MM.1S (cell line): ENCODE measurements at regions not wholly inside any gene's neighbourhood (a gene's known extent, or its start where the extent isn't known, plus 50 kb on each side); places are given as distances from the start of the nearest gene placed in this dataset.

Experiments used
- DNase-seq: peaks from one replicate; pipeline ENCODE4 v3.0.0-alpha.2; 2015
- H2AFZ ChIP-seq: fragments of 300-600 bp; sonication (generic); 2 replicates; pipeline ENCODE4 v1.6.0; 2016; ENCODE audit warnings: antibody characterized with exemption, low read length
- H3F3A ChIP-seq: fragments of 300-600 bp; sonication (generic); 2 replicates; pipeline ENCODE4 v1.6.1; 2016; ENCODE audit warnings: mild to moderate bottlenecking, antibody characterized with exemption, low read length, moderate library complexity, mixed read lengths; ENCODE audit not compliant: insufficient read depth
- H3K27ac ChIP-seq: fragments of 300-600 bp; sonication (generic); 2 replicates; pipeline ENCODE4 v1.5.1; 2016; ENCODE audit warnings: mild to moderate bottlenecking, low read length
- H3K27me3 ChIP-seq: fragments of 300-600 bp; sonication (generic); replicated peaks from 2 replicates; pipeline ENCODE4 v1.6.0; 2016; ENCODE audit warnings: low read length; ENCODE audit not compliant: insufficient read depth
- H3K36me3 ChIP-seq: fragments of 300-600 bp; sonication (generic); replicated peaks from 2 replicates; pipeline ENCODE4 v1.6.1; 2016; ENCODE audit warnings: mild to moderate bottlenecking, low read length, mixed read lengths; ENCODE audit not compliant: insufficient read depth
- H3K4me1 ChIP-seq: fragments of 300-600 bp; sonication (generic); 2 replicates; pipeline ENCODE4 v1.6.1; 2016; ENCODE audit warnings: low read length, mixed read lengths
- H3K4me2 ChIP-seq: fragments of 300-600 bp; sonication (generic); 2 replicates; pipeline ENCODE4 v1.6.0; 2016; ENCODE audit warnings: low read depth, low read length
- H3K4me3 ChIP-seq: fragments of 300-600 bp; sonication (generic); 2 replicates; pipeline ENCODE4 v1.5.1; 2016; ENCODE audit warnings: low read length, mixed read lengths
- H3K79me2 ChIP-seq: fragments of 300-600 bp; sonication (generic); 2 replicates; pipeline ENCODE4 v1.6.1; 2016; ENCODE audit warnings: mixed run types, low read length, mixed read lengths
- H3K9ac ChIP-seq: fragments of 300-600 bp; sonication (generic); 2 replicates; pipeline ENCODE4 v1.6.1; 2016; ENCODE audit warnings: low read length, mixed read lengths
- H3K9me2 ChIP-seq: fragments of 300-600 bp; sonication (generic); replicated peaks from 2 replicates; pipeline ENCODE4 v1.6.1; 2016; ENCODE audit warnings: mild to moderate bottlenecking, low read length, mixed read lengths; ENCODE audit not compliant: insufficient read depth
- H3K9me3 ChIP-seq: fragments of 300-600 bp; sonication (generic); replicated peaks from 2 replicates; pipeline ENCODE4 v1.6.1; 2016; ENCODE audit warnings: mild to moderate bottlenecking, low read length, mixed read lengths; ENCODE audit not compliant: insufficient read depth
- H4K20me1 ChIP-seq: fragments of 300-600 bp; sonication (generic); 2 replicates; pipeline ENCODE4 v1.6.1; 2016; ENCODE audit warnings: mild to moderate bottlenecking, low read length, moderate library complexity, mixed read lengths; ENCODE audit not compliant: insufficient read depth
- EZH2 ChIP-seq: fragments of 300-600 bp; sonication (generic); optimal IDR thresholded peaks from 2 replicates; pipeline ENCODE3; 2017; ENCODE audit warnings: low read depth, mild to moderate bottlenecking, antibody characterized with exemption, low read length, mixed read lengths
- EZH2phosphoT487 ChIP-seq: fragments of 300-600 bp; sonication (generic); IDR thresholded peaks from 2 replicates; pipeline ENCODE4 v1.6.1; 2018; ENCODE audit warnings: antibody characterized with exemption, low read length
- TF ChIP-seq, protein P1 (sequence below): fragments of 300-600 bp; sonication (generic); IDR thresholded peaks from 2 replicates; pipeline ENCODE4 v1.5.1; 2016; ENCODE audit warnings: antibody characterized with exemption, low read length, mixed read lengths

DNA sequence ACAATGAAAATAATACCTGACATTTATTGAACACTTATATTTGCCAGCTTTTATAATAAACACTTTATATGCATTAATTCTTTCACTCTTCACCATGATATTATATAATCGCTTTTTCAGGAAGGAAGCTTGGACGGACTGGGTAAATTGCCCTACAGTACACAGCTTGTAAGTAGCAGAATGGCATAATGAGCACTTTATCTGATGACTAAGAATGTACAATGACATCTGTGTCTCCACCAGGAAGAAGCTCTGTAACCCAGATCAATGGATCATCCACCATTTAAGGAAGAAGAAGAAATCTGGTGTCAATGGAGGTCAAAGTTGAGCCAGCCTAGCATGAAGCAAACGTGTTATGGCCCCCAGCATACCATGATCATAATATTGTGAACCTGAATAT is 444.0 kb upstream of the SPHKAP start:
- H3K79me2 ChIP-seq = no peaks in the 10 kb centered on the region
- H3K4me2 ChIP-seq = no peak overlapping the region
- no peak overlapping the region for H3K9ac ChIP-seq
- no peaks in the 10 kb centered on the region for H3K36me3 ChIP-seq
- H3K27me3 ChIP-seq = no peaks in the 10 kb centered on the region
- no peaks in the 10 kb centered on the region for H3K9me3 ChIP-seq
- H3K9me2 ChIP-seq = no peaks in the 10 kb centered on the region
- no peak overlapping the region for H2AFZ ChIP-seq
- no peaks in the 10 kb centered on the region for H4K20me1 ChIP-seq
- H3K4me1 ChIP-seq = no peaks in the 10 kb centered on the region
- H3K4me3 ChIP-seq = no peak overlapping the region
- H3K27ac ChIP-seq = no peak overlapping the region
- no peak for DNase-seq
- no peaks in the 10 kb centered on the region for H3F3A ChIP-seq
- TF ChIP-seq EZH2 (no peak), EZH2phosphoT487 (no peak)
- TF ChIP-seq, protein P1, sequence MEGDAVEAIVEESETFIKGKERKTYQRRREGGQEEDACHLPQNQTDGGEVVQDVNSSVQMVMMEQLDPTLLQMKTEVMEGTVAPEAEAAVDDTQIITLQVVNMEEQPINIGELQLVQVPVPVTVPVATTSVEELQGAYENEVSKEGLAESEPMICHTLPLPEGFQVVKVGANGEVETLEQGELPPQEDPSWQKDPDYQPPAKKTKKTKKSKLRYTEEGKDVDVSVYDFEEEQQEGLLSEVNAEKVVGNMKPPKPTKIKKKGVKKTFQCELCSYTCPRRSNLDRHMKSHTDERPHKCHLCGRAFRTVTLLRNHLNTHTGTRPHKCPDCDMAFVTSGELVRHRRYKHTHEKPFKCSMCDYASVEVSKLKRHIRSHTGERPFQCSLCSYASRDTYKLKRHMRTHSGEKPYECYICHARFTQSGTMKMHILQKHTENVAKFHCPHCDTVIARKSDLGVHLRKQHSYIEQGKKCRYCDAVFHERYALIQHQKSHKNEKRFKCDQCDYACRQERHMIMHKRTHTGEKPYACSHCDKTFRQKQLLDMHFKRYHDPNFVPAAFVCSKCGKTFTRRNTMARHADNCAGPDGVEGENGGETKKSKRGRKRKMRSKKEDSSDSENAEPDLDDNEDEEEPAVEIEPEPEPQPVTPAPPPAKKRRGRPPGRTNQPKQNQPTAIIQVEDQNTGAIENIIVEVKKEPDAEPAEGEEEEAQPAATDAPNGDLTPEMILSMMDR = no peak

DNA sequence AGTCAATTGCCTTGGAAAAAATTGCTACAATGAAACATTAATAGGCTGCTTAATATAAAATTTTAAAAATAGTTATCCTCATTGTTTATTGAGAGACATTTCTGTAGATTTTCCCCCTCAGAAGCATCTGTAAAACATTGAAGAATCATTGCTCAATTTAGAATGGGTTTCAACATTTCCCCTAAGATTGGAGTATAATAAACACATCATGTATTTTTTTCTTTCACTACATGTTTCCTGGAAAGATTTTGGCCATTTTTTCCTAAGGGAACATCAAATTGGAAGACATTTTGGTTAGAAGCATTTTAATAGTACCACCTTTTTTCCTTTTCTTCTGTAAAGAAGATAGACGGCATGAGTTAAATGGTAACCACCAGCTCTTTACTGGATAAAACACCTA is 443.2 kb upstream of the SPHKAP start:
- Histone ChIP-seq H3K9me2 (no peaks in the 10 kb centered on the region), H2AFZ (no peak overlapping the region), H3F3A (no peaks in the 10 kb centered on the region), H3K4me3 (no peak overlapping the region), H3K4me2 (no peak overlapping the region), H3K36me3 (no peaks in the 10 kb centered on the region), H3K27ac (no peak overlapping the region), H3K79me2 (no peaks in the 10 kb centered on the region), H3K4me1 (no peaks in the 10 kb centered on the region), H4K20me1 (no peaks in the 10 kb centered on the region), H3K27me3 (no peaks in the 10 kb centered on the region), H3K9me3 (no peaks in the 10 kb centered on the region), H3K9ac (no peak overlapping the region)
- TF ChIP-seq EZH2phosphoT487 (no peak), EZH2 (no peak)
- TF ChIP-seq, protein P1 = no peak
- DNase-seq = no peak

DNA sequence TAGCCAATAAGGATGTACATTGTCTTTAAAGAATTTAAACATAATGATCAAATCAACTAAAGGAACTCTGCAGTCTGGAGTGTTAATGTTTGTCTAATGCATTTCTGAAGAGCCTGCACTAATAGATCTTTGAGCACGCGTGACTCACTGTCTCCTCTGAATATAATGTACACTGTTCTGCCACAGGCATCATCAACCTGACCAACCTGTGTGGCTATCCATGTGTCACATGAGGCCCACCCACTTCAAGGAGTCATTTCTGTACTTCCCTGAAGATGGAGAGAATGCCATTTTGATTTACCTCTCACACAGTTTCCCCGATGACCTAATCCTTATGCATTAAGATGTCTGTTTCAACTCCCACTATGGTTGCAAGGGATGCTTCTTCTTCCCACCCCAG is 434.0 kb upstream of the SPHKAP start:
- H3K4me2 ChIP-seq = no peak overlapping the region
- H3K9me2 ChIP-seq = no peaks in the 10 kb centered on the region
- no peak overlapping the region for H3K27ac ChIP-seq
- no peaks in the 10 kb centered on the region for H3K9me3 ChIP-seq
- TF ChIP-seq EZH2 = no peak
- TF ChIP-seq, protein P1 = no peak
- no peak for TF ChIP-seq EZH2phosphoT487
- peaks cover 4% of the 10 kb centered on the region; the same call in 1 of the 2 replicates for H3K4me1 ChIP-seq
- H3K27me3 ChIP-seq = no peaks in the 10 kb centered on the region
- H4K20me1 ChIP-seq = no peaks in the 10 kb centered on the region
- no peak for DNase-seq
- no peak overlapping the region for H2AFZ ChIP-seq
- no peaks in the 10 kb centered on the region for H3F3A ChIP-seq
- no peak overlapping the region for H3K4me3 ChIP-seq
- no peak overlapping the region for H3K9ac ChIP-seq
- H3K79me2 ChIP-seq = no peaks in the 10 kb centered on the region
- no peaks in the 10 kb centered on the region for H3K36me3 ChIP-seq
